AG04449 (cell line): ENCODE measurements at regions not wholly inside any gene's neighbourhood (a gene's known extent, or its start where the extent isn't known, plus 50 kb on each side); places are given as distances from the start of the nearest gene placed in this dataset.
"Not testable (repeated sequence)": the region's sequence is repeated elsewhere in the genome, so short reads cannot be mapped to it uniquely, and the experiment has no call there.

Experiments used
- CTCF ChIA-PET: fragments of 350-600 bp; formaldehyde crosslinking; extraction: SDS; loops from one replicate; lab custom pipeline; 2021; ENCODE audit warnings: antibody characterized with exemption; lab: Yijun Ruan, JAX
- POLR2A ChIA-PET: fragments of 400-600, 350-600 bp; formaldehyde crosslinking; extraction: SDS; loops from one replicate; lab custom pipeline; 2020; ENCODE audit warnings: antibody characterized with exemption, inconsistent platforms; lab: Yijun Ruan, JAX
- DNase-seq: peaks from one replicate; pipeline ENCODE4 v3.0.0-alpha.2; 2010; ENCODE audit warnings: low read depth, low spot score
- H3K4me3 ChIP-seq: 2 replicates; pipeline ENCODE4 v1.5.1; 2011; ENCODE audit warnings: low read depth, mild to moderate bottlenecking, control low read depth, low read length
- TF ChIP-seq, protein P1 (sequence below): IDR thresholded peaks from one replicate; pipeline ENCODE4 v1.5.1; 2011; ENCODE audit warnings: mild to moderate bottlenecking, moderate library complexity, low read length, control low read depth, inconsistent platforms; ENCODE audit not compliant: insufficient read depth; ENCODE audit errors: missing control alignments

GRCh38 chr4:178198691-178199090, 756.5 kb upstream of the AGA start:
- TF ChIP-seq, protein P1, sequence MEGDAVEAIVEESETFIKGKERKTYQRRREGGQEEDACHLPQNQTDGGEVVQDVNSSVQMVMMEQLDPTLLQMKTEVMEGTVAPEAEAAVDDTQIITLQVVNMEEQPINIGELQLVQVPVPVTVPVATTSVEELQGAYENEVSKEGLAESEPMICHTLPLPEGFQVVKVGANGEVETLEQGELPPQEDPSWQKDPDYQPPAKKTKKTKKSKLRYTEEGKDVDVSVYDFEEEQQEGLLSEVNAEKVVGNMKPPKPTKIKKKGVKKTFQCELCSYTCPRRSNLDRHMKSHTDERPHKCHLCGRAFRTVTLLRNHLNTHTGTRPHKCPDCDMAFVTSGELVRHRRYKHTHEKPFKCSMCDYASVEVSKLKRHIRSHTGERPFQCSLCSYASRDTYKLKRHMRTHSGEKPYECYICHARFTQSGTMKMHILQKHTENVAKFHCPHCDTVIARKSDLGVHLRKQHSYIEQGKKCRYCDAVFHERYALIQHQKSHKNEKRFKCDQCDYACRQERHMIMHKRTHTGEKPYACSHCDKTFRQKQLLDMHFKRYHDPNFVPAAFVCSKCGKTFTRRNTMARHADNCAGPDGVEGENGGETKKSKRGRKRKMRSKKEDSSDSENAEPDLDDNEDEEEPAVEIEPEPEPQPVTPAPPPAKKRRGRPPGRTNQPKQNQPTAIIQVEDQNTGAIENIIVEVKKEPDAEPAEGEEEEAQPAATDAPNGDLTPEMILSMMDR: no peak
- no peak for DNase-seq
- CTCF ChIA-PET: no interaction called here
- POLR2A ChIA-PET: no interaction called here
- no peak overlapping the region for H3K4me3 ChIP-seq

GRCh38 chr4:178202422-178202821, 760.2 kb upstream of the AGA start:
- no peak overlapping the region for H3K4me3 ChIP-seq
- no peak for DNase-seq
- CTCF ChIA-PET: no interaction called here
- TF ChIP-seq, protein P1: no peak
- POLR2A ChIA-PET: no interaction called here

GRCh38 chr4:178205826-178206225, 763.6 kb upstream of the AGA start:
- POLR2A ChIA-PET: no interaction called here

GRCh38 chr4:178215309-178215708, 773.1 kb upstream of the AGA start:
- CTCF ChIA-PET: no interaction called here
- POLR2A ChIA-PET: no interaction called here
- DNase-seq: no peak

More at GRCh38 chr4:178205826-178206225, 763.6 kb upstream of the AGA start:
- no peak overlapping the region for H3K4me3 ChIP-seq
- CTCF ChIA-PET: no interaction called here
- TF ChIP-seq, protein P1: no peak
- no peak for DNase-seq

DNA sequence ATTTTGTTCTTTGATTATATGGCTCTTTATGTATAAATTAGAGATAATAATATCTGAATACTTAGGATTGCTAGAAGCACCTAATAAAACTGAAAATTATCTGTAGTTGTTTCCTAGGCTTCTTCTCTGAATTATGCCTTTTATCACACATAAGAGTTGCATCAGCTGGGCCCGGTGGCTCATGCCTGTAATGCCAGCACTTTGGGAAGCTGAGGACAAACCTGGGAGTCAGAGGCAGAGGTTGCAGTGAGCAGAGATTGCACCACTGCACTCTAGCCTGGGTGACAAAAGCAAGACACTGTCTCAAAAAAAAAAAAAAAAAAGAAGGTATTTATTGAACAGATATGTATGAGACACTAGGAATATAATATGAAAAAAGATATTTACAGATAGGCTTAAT, 773.5 kb upstream of the AGA start:
- POLR2A ChIA-PET: no interaction called here
- TF ChIP-seq, protein P1: no peak
- no peak for DNase-seq
- CTCF ChIA-PET: no interaction called here
- H3K4me3 ChIP-seq: no peak overlapping the region

More at GRCh38 chr4:178215309-178215708, 773.1 kb upstream of the AGA start:
- TF ChIP-seq, protein P1: no peak
- H3K4me3 ChIP-seq: no peak overlapping the region

DNA sequence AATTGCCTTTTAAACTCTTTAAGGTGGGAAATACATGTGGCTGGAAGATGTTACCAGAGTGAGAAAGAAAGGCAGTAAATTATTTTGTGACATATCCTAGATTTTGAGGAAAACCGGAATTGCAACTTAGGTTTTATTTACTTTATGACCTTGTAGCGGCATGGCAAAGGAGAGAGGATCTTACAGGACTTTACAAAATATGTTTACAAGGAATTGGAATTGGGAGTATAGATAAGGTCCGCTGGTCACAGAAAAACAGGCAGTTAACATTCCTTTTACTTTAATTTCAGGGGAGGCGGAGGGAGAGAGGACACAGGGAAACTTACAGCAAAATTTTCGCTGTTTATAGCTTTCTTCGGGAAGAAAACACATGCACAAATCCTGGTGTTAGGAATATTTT, 784.2 kb upstream of the AGA start:
- POLR2A ChIA-PET, CTCF ChIA-PET, H3K4me3 ChIP-seq, DNase-seq: not testable (repeated sequence)

- DNase-seq: no peak
- CTCF ChIA-PET: no interaction called here
- TF ChIP-seq, protein P1: no peak
Observed at GRCh38 chr4:178233906-178234305, 791.7 kb upstream of the AGA start.

More at GRCh38 chr4:178233906-178234305, 791.7 kb upstream of the AGA start:
- H3K4me3 ChIP-seq: no peak overlapping the region
- POLR2A ChIA-PET: no interaction called here
